Mesenchymal stem cell (in vitro differentiated cells and primary cell): ENCODE measurements at regions not wholly inside any gene's neighbourhood (a gene's known extent, or its start where the extent isn't known, plus 50 kb on each side); places are given as distances from the start of the nearest gene placed in this dataset.

Experiments
- DNase-seq: peaks from one replicate; pipeline ENCODE4 v3.0.0-alpha.2; 2013
- H2AFZ ChIP-seq: one replicate; pipeline ENCODE4 v1.6.1; 2013; ENCODE audit warnings: low read depth, mild to moderate bottlenecking, control low read depth, inconsistent platforms, low read length, moderate library complexity
- H2AK5ac ChIP-seq: 2 replicates; pipeline ENCODE4 v1.6.1; 2013; ENCODE audit warnings: low read length, moderate library complexity, mild to moderate bottlenecking, inconsistent platforms; ENCODE audit not compliant: severe bottlenecking
- H2BK120ac ChIP-seq: one replicate; pipeline ENCODE4 v1.6.1; 2013; ENCODE audit warnings: low read depth, mild to moderate bottlenecking, inconsistent platforms, low read length, moderate library complexity
- H2BK12ac ChIP-seq, 2 experiments: one replicate each; pipeline ENCODE4 v1.6.1; 2013; ENCODE audit warnings: inconsistent platforms in 2 of 2, low read length in 2 of 2, mild to moderate bottlenecking in 2 of 2, moderate library complexity in 2 of 2, control low read depth in 1 of 2
- H2BK15ac ChIP-seq: one replicate; pipeline ENCODE4 v1.6.1; 2013; ENCODE audit warnings: mild to moderate bottlenecking, low read depth, inconsistent platforms; ENCODE audit not compliant: poor library complexity, severe bottlenecking
- H2BK5ac ChIP-seq: 2 replicates; pipeline ENCODE4 v1.6.1; 2013; ENCODE audit warnings: low read depth, mild to moderate bottlenecking, low read length, control low read depth, inconsistent platforms; ENCODE audit not compliant: poor library complexity, severe bottlenecking
- H3K14ac ChIP-seq, 2 experiments: one replicate each; pipeline ENCODE4 v1.6.1; 2013; ENCODE audit warnings: inconsistent platforms in 2 of 2, low read length in 2 of 2, control low read depth in 1 of 2, mild to moderate bottlenecking in 1 of 2, moderate library complexity in 1 of 2
- H3K18ac ChIP-seq, 2 experiments: one replicate each; pipeline ENCODE4 v1.6.1; 2013; ENCODE audit warnings: inconsistent platforms in 2 of 2, low read length in 2 of 2, control low read depth in 1 of 2, low read depth in 1 of 2, mild to moderate bottlenecking in 1 of 2
- H3K23ac ChIP-seq, 2 experiments: one replicate each; pipeline ENCODE4 v1.6.1; 2013; ENCODE audit warnings: inconsistent platforms in 2 of 2, low read length in 2 of 2, mild to moderate bottlenecking in 2 of 2, moderate library complexity in 2 of 2, control low read depth in 1 of 2
- H3K27ac ChIP-seq: 2 replicates; pipeline ENCODE4 v1.5.1; 2013; ENCODE audit warnings: mild to moderate bottlenecking, moderate library complexity, low read length, control low read depth, inconsistent platforms; ENCODE audit not compliant: poor library complexity, severe bottlenecking
- H3K27me3 ChIP-seq, 2 experiments: 2 replicates each; pipeline versions ENCODE4 v1.6.1 to v1.7.0; 2013; ENCODE audit warnings: low read length in 2 of 2, mild to moderate bottlenecking in 2 of 2, moderate library complexity in 2 of 2, control low read depth in 1 of 2, inconsistent platforms in 1 of 2; ENCODE audit not compliant: control insufficient read depth in 1 of 2, insufficient read depth in 1 of 2
- H3K36me3 ChIP-seq, 2 experiments: 2 replicates each; pipeline versions ENCODE4 v1.6.1 to v1.7.0; 2013; ENCODE audit warnings: low read length in 2 of 2, control low read depth in 1 of 2, inconsistent platforms in 1 of 2, low read depth in 1 of 2, mild to moderate bottlenecking in 1 of 2; ENCODE audit not compliant: insufficient read depth in 2 of 2, control insufficient read depth in 1 of 2
- H3K4ac ChIP-seq, 2 experiments: one replicate each; pipeline ENCODE4 v1.6.1; 2013; ENCODE audit warnings: inconsistent platforms in 2 of 2, low read length in 2 of 2, mild to moderate bottlenecking in 2 of 2, moderate library complexity in 2 of 2, control low read depth in 1 of 2, low read depth in 1 of 2
- H3K4me1 ChIP-seq: 2 replicates; pipeline ENCODE4 v1.6.1; 2013; ENCODE audit warnings: low read depth, low read length, control low read depth; ENCODE audit not compliant: control insufficient read depth, insufficient read depth
- H3K4me2 ChIP-seq: 2 replicates; pipeline ENCODE4 v1.6.1; 2013; ENCODE audit warnings: low read length, mild to moderate bottlenecking, inconsistent platforms; ENCODE audit not compliant: poor library complexity, severe bottlenecking
- H3K4me3 ChIP-seq, 2 experiments: 2 replicates each; pipeline versions ENCODE4 v1.5.1 to v1.7.0; 2013; ENCODE audit warnings: low read length in 2 of 2, mild to moderate bottlenecking in 2 of 2, control low read depth in 1 of 2, low read depth in 1 of 2; ENCODE audit not compliant: insufficient read depth in 1 of 2
- H3K79me1 ChIP-seq: replicated peaks from 2 replicates; pipeline ENCODE4 v1.6.1; 2013; ENCODE audit warnings: mild to moderate bottlenecking, control low read depth, low read length, inconsistent platforms; ENCODE audit not compliant: poor library complexity, severe bottlenecking
- H3K9ac ChIP-seq: 2 replicates; pipeline ENCODE4 v1.7.0; 2013; ENCODE audit warnings: mild to moderate bottlenecking, low read length, moderate library complexity
- H3K9me3 ChIP-seq: 2 replicates; pipeline ENCODE4 v1.7.0; 2013; ENCODE audit warnings: mild to moderate bottlenecking, low read length; ENCODE audit not compliant: control insufficient read depth
- H4K8ac ChIP-seq: one replicate; pipeline ENCODE4 v1.6.1; 2013; ENCODE audit warnings: inconsistent platforms, mild to moderate bottlenecking, low read length, moderate library complexity
- H4K91ac ChIP-seq: one replicate; pipeline ENCODE4 v1.6.1; 2013; ENCODE audit warnings: mild to moderate bottlenecking, low read length, inconsistent platforms
- WGBS: methylation state at CpG from one replicate; pipeline ENCODE4 v1.1.7; 2013; ENCODE audit warnings: mixed read lengths; 5-methylcytosine and 5-hydroxymethylcytosine counted together

GRCh38 chr12:58309806-58310205 is 368.4 kb downstream of the ATP23 start:
- peaks cover 10% of the 10 kb centered on the region for H3K9me3 ChIP-seq
- peak overlapping the region; percentile 58 to 98 for H3K18ac ChIP-seq
- H3K4me3 ChIP-seq, result no peak overlapping the region
- peak overlapping the region; percentile 45 for H4K8ac ChIP-seq
- H3K9ac ChIP-seq, result peak overlapping the region; percentile 64
- H3K27me3 ChIP-seq, result no peaks in the 10 kb centered on the region
- peak overlapping the region; percentile 27 for H2BK120ac ChIP-seq
- no peak overlapping the region for H2AFZ ChIP-seq
- 63% methylated on average over 2 of the region's 4 CpGs for WGBS
- H3K27ac ChIP-seq, result peak overlapping the region; percentile 75
- no peak overlapping the region for H3K23ac ChIP-seq
- H2BK15ac ChIP-seq, result no peak overlapping the region
- H3K14ac ChIP-seq, result peak overlapping the region in 1 of 2 experiments; percentile 93
- peak; percentile 14 for DNase-seq
- H3K4me1 ChIP-seq, result peaks cover 4% of the 10 kb centered on the region
- peak overlapping the region; percentile 66 to 93 for H3K4ac ChIP-seq
- no peak overlapping the region for H2AK5ac ChIP-seq
- no peak overlapping the region for H3K4me2 ChIP-seq
- no peaks in the 10 kb centered on the region for H3K36me3 ChIP-seq
- H4K91ac ChIP-seq, result peak overlapping the region; percentile 73
- H2BK5ac ChIP-seq, result no peak overlapping the region
- no peaks in the 10 kb centered on the region for H3K79me1 ChIP-seq
- H2BK12ac ChIP-seq, result peak overlapping the region; percentile 85 to 99

DNA sequence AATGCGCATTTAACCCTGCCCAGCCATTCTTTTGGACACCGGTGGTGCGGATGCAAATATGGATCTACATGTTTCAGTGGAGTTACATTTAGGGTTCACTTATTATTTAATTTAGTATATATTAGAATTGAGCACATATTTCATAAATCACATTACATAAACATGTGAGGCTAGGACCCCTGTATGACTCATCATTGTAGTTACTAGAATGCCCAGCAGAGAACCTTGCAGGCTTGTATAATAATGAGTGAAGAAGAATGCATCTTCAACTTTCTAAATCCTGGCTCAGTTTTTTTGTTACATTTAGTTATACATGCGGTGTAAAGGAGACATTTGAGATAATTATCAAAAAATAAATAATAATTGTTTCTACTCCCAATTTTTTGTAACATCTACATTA is 369.0 kb downstream of the ATP23 start:
- Histone ChIP-seq H2AK5ac (no peak overlapping the region), H3K9me3 (peaks cover 10% of the 10 kb centered on the region), H3K18ac (no peak overlapping the region), H2BK15ac (no peak overlapping the region), H2BK120ac (no peak overlapping the region), H3K23ac (no peak overlapping the region), H3K4ac (no peak overlapping the region), H3K79me1 (no peaks in the 10 kb centered on the region), H3K14ac (no peak overlapping the region), H4K91ac (no peak overlapping the region), H2BK12ac (no peak overlapping the region), H3K27me3 (no peaks in the 10 kb centered on the region), H2AFZ (no peak overlapping the region), H3K9ac (peak overlapping the region; percentile 64), H3K36me3 (no peaks in the 10 kb centered on the region), H3K4me2 (no peak overlapping the region), H3K4me3 (no peak overlapping the region), H3K4me1 (peaks cover 4% of the 10 kb centered on the region), H3K27ac (peak overlapping the region; percentile 88), H2BK5ac (peak overlapping the region; percentile 58), H4K8ac (no peak overlapping the region)
- DNase-seq, result peak; percentile 80
- 90% methylated on average over 2 of the region's 4 CpGs for WGBS

DNA sequence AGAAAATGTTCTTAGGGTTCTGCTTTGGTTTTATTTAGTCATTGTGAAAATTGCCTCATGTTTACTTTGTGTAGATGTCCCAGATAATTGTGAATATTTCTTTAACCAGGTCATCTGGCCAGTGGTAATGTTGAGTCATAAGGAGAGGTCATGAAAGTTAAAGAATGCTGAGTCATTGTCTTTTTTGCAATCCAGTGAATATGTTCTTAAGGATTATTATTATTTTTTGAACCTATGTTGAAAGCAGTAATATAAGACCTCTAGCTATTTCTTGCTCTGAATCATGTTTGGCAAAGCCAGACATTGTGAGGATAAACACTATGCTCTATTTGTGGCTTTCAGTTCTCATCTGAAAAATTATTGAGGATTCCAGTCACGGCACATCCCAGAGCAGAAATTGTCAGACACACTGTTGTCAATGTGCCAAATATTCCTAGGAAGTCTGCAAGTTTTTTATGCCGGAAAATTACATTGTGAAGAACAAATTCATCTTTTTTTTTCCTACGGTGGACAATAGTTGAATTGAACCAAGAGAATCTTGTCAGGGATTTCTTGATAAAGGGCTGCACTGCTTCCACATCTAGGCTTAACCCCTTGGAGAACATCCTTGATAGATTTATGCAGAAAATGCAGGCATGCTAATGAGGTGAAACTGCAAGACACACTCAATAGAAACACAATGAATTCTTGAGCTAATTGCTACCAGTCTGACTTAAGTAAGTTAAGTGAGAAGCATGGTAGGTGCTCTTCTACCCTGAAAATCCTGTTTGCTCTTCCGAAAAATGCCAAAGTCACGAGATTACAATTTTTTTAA is 369.6 kb downstream of the ATP23 start:
- WGBS, result 15% methylated on average over 4 of the region's 5 CpGs
- Histone ChIP-seq H3K14ac (no peak overlapping the region), H3K18ac (peak overlapping the region in 1 of 2 experiments; percentile 8), H3K27me3 (no peaks in the 10 kb centered on the region), H2AK5ac (no peak overlapping the region), H2BK120ac (no peak overlapping the region), H2BK12ac (no peak overlapping the region), H2BK15ac (no peak overlapping the region), H3K79me1 (no peaks in the 10 kb centered on the region), H3K4me1 (peaks cover 4% of the 10 kb centered on the region), H3K23ac (no peak overlapping the region), H3K27ac (peak overlapping the region; percentile 78), H3K9ac (peak overlapping the region; percentile 64), H3K4ac (no peak overlapping the region), H3K9me3 (peaks cover 10% of the 10 kb centered on the region), H3K4me2 (no peak overlapping the region), H4K91ac (no peak overlapping the region), H4K8ac (no peak overlapping the region), H3K4me3 (no peak overlapping the region), H2AFZ (no peak overlapping the region), H3K36me3 (no peaks in the 10 kb centered on the region), H2BK5ac (no peak overlapping the region)
- peak; percentile 97 for DNase-seq

DNA sequence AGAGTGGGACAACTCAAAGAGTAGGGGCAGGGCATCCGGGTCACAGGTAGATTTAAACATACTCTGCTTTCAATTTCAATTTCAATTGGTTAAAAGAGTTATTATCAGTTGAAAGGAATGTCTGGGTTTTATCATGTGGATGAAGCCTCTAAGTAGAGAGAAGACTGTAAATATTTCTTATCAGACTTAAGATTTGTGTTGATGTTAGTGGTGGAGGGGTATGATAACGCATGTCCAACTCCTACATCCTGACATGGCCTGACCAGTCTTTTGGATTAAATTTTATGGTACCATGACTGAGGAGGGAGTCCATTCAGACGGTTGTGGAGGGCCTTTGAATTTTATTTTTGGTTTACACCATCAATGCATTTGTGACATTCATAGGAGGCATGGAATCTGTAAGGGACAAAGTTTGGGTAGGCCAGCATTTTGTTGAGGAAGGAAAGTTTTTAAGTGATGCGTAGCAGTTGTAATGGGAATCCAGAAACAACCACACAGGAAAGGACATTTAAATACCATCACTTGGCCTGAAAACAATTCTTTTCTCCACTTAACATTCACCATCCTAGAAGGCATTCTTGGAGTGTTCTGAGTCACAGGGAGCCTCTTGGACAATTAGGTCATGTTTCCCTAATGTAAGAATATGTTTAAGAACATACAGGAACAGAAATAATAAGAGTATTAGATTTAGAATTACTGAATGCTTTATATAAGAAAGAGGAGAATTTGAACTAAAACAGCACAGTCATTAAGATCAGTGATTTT is 371.9 kb downstream of the ATP23 start:
- H3K4me3 ChIP-seq, result no peak overlapping the region
- no peaks in the 10 kb centered on the region for H3K9me3 ChIP-seq
- no peak overlapping the region for H2BK5ac ChIP-seq
- H3K18ac ChIP-seq, result no peak overlapping the region
- no peaks in the 10 kb centered on the region for H3K27me3 ChIP-seq
- H3K14ac ChIP-seq, result no peak overlapping the region
- no peaks in the 10 kb centered on the region for H3K79me1 ChIP-seq
- WGBS, result 43% methylated on average over 3 of the region's 4 CpGs
- H4K8ac ChIP-seq, result no peak overlapping the region
- peak; percentile 89 for DNase-seq
- no peak overlapping the region for H2AFZ ChIP-seq
- H2BK120ac ChIP-seq, result no peak overlapping the region
- H3K4me1 ChIP-seq, result peaks cover 4% of the 10 kb centered on the region
- H2BK15ac ChIP-seq, result no peak overlapping the region
- no peak overlapping the region for H3K4ac ChIP-seq
- no peak overlapping the region for H2AK5ac ChIP-seq
- H3K9ac ChIP-seq, result no peak overlapping the region
- H3K23ac ChIP-seq, result no peak overlapping the region
- peak overlapping the region; percentile 6 for H3K27ac ChIP-seq
- no peak overlapping the region for H2BK12ac ChIP-seq
- H4K91ac ChIP-seq, result no peak overlapping the region
- H3K4me2 ChIP-seq, result no peak overlapping the region
- no peaks in the 10 kb centered on the region for H3K36me3 ChIP-seq
